NT2/D1 (cell line): ENCODE measurements at regions not wholly inside any gene's neighbourhood (a gene's known extent, or its start where the extent isn't known, plus 50 kb on each side); places are given as distances from the start of the nearest gene placed in this dataset.

Experiments
- SUZ12 ChIP-seq: IDR thresholded peaks from 2 replicates; pipeline ENCODE4 v1.6.1; 2011; ENCODE audit not compliant: insufficient read length, insufficient read depth; ENCODE audit errors: extremely low read depth
- YY1 ChIP-seq: IDR thresholded peaks from 2 replicates; pipeline ENCODE4 v1.6.1; 2011; ENCODE audit not compliant: insufficient read length, insufficient read depth

DNA sequence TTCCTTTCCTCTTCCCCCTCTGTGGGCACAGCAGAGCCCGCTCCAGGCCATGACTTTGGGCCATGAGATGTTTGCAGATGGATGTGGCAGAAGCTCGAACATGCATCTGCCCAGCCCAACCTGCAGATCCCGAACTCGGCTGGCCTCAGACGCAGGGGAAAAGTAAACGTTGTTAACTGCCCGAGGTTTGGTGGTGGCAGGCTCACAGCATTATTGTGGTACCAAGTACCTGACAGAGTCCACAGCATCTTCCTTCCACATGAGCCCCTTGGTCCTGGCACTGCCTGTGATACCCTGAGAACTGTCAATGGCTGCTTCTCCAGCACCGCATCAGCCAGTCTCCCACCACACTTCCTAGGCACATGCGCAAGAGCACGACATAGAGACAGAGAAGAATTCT, 424.3 kb downstream of the OCA2 start:
- TF ChIP-seq YY1 (no peak), SUZ12 (no peak)
